Ecto neural progenitor cell (in vitro differentiated cells): ENCODE measurements at regions not wholly inside any gene's neighbourhood (a gene's known extent, or its start where the extent isn't known, plus 50 kb on each side); places are given as distances from the start of the nearest gene placed in this dataset.

Source experiments
- DNase-seq: peaks from one replicate; pipeline ENCODE4 v3.0.0-alpha.2; 2018; ENCODE audit warnings: low spot score

DNA sequence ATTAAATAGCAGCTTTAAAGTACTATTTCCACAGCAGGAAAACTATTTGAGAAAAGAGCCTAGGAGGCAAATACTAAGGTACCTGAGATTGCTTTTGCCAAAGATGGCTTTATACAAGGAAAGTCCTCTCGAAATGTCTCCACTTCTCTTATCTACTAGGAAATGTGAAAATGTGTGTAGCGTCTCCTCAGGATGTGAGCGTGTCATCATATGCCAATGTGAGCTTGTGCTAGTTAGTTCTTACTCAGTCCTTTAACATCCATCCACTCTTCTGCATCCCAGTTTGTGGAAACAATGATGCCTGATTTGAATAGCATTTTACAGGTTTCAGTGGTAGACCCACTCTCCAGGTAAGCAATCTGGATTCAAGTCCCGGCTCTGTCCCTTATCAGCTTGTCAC, 421.0 kb downstream of the DYNC2H1 start:
- no peak for DNase-seq

GRCh38 chr11:103532133-103532788, 423.0 kb downstream of the DYNC2H1 start:
- DNase-seq, result no peak

GRCh38 chr11:103534191-103534590, 425.0 kb downstream of the DYNC2H1 start:
- no peak for DNase-seq

- no peak for DNase-seq
Observed at GRCh38 chr11:103534959-103535358, 425.7 kb downstream of the DYNC2H1 start.

- no peak for DNase-seq
Observed at GRCh38 chr11:103536335-103536722, 427.1 kb downstream of the DYNC2H1 start.

DNA sequence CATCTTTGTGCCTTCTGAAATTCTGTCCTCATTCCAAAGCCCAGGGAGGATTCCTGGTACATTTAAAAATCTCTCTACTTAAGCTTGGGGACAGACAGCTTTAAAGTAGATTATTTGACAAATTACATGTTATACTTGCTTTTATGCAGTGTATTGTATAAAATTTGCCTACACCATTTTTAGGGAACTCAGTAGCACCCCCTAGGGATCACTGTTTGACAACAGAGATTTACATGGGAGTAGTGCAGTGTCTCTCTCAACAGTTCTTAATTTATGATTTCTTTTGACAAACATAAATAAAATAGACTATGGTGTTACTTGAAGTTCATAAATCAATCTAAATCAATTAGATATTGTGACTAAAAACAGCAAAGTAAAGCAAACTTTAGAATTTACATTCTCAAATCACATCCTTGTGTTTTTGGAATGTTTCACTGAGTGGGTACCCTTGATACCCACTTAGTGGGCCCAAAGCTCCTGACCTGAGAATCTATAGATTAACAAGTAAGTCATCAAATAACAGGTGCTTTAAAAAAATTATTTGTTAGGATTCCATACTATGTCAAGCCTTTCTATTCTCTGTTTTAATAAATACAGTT, 428.8 kb downstream of the DYNC2H1 start:
- no peak for DNase-seq

GRCh38 chr11:103539166-103539565, 429.9 kb downstream of the DYNC2H1 start:
- no peak for DNase-seq

GRCh38 chr11:103541186-103541795, 432.1 kb downstream of the DYNC2H1 start:
- no peak for DNase-seq

DNA sequence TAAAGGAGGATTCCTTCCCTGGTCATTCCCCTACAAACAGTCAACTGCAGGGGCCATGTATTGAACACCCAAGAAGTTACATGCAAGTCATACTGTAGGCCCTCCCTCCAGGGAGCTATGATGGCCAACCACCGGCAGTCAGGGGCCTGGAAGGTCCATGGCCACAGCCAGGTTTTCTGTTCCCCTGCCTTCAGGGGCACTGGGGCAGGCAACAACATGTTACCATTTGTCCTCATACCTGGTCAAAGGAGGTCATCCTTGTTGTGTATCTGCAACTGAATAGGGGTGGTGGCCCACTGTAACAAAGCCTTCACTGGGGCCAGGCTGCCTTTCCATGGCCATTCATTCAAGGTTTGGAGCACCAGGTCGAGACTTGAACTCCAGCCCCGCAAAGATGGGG, 433.6 kb downstream of the DYNC2H1 start:
- no peak for DNase-seq

GRCh38 chr11:103543456-103543855, 434.2 kb downstream of the DYNC2H1 start:
- no peak for DNase-seq

GRCh38 chr11:103544874-103545273, 435.6 kb downstream of the DYNC2H1 start:
- no peak for DNase-seq

GRCh38 chr11:103545551-103545950, 436.3 kb downstream of the DYNC2H1 start:
- no peak for DNase-seq

- no peak for DNase-seq
Observed at GRCh38 chr11:103546236-103546635, 437.0 kb downstream of the DYNC2H1 start.

GRCh38 chr11:103547024-103547423, 437.8 kb downstream of the DYNC2H1 start:
- DNase-seq, result no peak

GRCh38 chr11:103547691-103548090, 438.5 kb downstream of the DYNC2H1 start:
- no peak for DNase-seq

DNA sequence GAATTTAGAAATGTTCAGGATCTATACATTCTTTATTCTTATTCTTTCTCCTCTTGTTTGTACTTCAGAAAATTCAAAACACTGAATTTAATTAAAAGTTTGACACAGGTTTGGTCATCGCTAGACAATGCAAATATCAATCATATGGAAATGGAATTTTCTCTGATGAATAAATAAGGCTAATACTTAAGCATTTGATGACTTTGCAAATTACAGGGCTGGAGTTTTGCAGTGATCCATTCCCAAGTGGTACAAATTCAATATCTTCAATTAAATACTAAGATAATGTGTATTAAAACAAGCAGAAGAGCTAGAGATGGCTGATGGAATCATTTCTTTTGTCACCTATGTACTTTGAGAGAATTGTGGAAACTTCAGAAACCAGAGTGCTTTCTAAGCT, 439.6 kb downstream of the DYNC2H1 start:
- DNase-seq, result no peak

GRCh38 chr11:103550811-103551210, 441.6 kb downstream of the DYNC2H1 start:
- DNase-seq, result no peak

DNA sequence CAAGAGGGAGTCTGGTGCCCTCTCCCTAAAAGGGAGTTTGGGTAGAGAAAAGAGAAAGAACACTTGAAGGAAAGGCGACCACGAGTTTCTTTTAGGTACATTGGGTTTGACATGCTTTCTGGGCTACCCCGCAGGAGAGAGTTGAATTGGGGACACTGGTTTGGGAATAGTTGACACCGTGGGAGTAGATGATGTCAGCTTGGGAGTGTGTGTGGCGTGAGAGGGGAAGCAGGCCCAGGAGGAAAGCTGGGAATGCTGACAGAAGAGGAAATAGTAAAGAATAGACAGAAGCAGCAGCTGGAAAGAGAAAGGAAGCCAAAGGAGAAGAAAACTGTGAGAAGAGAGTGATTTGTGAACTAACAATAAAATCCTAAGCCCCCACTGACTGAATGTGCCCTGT, 442.9 kb downstream of the DYNC2H1 start:
- no peak for DNase-seq

DNA sequence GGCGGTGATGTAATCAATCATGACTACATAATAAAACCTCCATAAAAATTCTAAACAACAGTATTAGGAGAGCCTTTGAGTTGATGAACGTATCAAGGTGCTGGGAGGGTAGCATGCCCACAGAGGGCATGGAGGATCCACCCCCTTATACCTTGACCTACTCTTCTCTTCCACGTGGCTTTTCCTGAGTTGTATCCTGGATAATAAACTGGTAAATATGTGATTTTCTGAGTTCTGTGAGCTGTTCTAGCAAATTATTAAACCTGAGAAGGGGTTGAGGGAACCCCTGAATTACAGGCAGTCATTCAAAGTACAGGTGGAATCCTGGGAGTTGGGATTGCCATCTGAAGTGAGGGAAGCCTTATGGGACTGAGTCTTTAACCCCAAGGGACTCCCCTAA, 446.9 kb downstream of the DYNC2H1 start:
- DNase-seq, result no peak

- DNase-seq, result no peak
Observed at GRCh38 chr11:103566116-103566515, 456.9 kb downstream of the DYNC2H1 start.

GRCh38 chr11:103581760-103582159, 454.7 kb upstream of the DDI1 start:
- no peak for DNase-seq

DNA sequence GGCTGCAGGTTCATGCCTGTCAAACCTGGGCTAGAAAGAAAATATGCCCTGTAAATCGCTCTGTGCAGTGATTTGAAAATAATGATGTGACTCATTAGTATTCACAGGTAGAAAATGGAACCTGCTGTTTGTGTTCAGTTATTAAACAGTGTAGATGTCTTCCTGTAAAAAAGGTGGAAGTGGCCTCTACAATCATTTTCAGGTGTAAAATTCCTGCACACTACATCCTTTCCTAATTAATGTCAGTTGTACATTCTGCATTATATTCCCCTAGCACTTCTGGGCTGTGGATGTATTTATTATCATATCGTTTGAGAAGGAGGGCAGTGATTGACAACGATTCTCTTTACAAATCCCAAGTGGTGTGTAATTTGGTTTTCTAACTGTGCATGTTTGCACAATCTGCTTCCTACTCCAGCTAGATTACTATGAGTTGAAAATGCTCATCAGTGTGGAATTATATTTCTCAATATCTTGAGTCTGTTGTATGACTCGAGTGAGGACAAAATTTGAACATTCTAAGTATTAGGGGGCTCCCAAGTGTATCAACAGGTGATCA, 454.0 kb upstream of the DDI1 start:
- DNase-seq, result no peak

DNA sequence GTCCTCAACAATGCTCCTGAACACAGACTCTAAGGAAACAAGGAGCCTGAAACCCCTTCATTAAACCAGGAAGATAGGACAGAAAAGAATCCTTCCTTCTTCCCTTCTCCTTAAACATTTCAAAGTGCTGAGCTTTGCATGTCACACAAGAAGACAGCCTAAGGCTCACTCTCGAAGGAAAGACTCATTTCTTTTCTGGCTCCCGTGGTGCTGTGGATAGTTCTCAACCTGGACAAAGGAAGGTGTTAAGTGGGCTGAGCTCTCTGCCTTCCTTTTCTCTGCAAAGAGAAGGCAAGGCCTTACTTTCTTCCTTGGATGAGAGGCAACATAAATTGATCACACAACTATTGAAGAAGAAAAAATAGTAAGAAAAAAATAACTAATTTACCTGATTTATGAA, 452.4 kb upstream of the DDI1 start:
- no peak for DNase-seq
